ENCODE measurements at regions not wholly inside any gene's neighbourhood (a gene's known extent, or its start where the extent isn't known, plus 50 kb on each side); places are given as distances from the start of the nearest gene placed in this dataset.

DNA sequence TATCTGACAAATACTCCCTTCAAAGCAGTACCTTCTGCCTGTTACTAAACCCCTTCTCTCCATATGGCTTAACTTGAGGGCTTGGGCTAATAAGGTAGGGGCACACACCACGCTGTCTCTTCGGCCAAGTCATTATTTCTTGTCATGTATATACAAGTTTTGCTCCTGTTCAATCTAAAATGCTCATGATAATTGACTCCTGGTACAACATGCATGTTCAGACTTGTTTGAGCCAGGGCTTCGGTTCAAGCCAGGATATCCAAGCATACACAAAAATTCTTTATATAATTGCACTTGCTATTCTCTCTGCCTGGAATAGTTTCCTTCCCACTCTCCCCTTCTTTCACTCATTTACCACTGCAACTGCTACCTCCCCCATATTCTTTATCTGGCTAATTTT, 756.0 kb upstream of the C9orf72 start:
- DNase-seq (ENCODE audit: extremely low read depth in 1 of 4, low spot score in 3 of 4) = no peak
- no peak for ATAC-seq
- no peaks in the 10 kb centered on the region for H4K20me1 ChIP-seq (replicated peaks; ENCODE audit: control insufficient read depth, insufficient read depth, low read length)
- no peaks in the 10 kb centered on the region for H3K36me3 ChIP-seq (ENCODE audit: control insufficient read depth, insufficient read depth, low read length)
- 7% methylated on average over 2 of the region's 3 CpGs for WGBS (ENCODE audit: insufficient coverage, low coverage, missing lambda C conversion rate)
- no peaks in the 10 kb centered on the region for H3K9me1 ChIP-seq (ENCODE audit: control insufficient read depth, insufficient read depth, low read length)
- POLR2A ChIA-PET = no interaction called here
- FAIRE-seq = no peak
- TF ChIP-seq, protein P1, sequence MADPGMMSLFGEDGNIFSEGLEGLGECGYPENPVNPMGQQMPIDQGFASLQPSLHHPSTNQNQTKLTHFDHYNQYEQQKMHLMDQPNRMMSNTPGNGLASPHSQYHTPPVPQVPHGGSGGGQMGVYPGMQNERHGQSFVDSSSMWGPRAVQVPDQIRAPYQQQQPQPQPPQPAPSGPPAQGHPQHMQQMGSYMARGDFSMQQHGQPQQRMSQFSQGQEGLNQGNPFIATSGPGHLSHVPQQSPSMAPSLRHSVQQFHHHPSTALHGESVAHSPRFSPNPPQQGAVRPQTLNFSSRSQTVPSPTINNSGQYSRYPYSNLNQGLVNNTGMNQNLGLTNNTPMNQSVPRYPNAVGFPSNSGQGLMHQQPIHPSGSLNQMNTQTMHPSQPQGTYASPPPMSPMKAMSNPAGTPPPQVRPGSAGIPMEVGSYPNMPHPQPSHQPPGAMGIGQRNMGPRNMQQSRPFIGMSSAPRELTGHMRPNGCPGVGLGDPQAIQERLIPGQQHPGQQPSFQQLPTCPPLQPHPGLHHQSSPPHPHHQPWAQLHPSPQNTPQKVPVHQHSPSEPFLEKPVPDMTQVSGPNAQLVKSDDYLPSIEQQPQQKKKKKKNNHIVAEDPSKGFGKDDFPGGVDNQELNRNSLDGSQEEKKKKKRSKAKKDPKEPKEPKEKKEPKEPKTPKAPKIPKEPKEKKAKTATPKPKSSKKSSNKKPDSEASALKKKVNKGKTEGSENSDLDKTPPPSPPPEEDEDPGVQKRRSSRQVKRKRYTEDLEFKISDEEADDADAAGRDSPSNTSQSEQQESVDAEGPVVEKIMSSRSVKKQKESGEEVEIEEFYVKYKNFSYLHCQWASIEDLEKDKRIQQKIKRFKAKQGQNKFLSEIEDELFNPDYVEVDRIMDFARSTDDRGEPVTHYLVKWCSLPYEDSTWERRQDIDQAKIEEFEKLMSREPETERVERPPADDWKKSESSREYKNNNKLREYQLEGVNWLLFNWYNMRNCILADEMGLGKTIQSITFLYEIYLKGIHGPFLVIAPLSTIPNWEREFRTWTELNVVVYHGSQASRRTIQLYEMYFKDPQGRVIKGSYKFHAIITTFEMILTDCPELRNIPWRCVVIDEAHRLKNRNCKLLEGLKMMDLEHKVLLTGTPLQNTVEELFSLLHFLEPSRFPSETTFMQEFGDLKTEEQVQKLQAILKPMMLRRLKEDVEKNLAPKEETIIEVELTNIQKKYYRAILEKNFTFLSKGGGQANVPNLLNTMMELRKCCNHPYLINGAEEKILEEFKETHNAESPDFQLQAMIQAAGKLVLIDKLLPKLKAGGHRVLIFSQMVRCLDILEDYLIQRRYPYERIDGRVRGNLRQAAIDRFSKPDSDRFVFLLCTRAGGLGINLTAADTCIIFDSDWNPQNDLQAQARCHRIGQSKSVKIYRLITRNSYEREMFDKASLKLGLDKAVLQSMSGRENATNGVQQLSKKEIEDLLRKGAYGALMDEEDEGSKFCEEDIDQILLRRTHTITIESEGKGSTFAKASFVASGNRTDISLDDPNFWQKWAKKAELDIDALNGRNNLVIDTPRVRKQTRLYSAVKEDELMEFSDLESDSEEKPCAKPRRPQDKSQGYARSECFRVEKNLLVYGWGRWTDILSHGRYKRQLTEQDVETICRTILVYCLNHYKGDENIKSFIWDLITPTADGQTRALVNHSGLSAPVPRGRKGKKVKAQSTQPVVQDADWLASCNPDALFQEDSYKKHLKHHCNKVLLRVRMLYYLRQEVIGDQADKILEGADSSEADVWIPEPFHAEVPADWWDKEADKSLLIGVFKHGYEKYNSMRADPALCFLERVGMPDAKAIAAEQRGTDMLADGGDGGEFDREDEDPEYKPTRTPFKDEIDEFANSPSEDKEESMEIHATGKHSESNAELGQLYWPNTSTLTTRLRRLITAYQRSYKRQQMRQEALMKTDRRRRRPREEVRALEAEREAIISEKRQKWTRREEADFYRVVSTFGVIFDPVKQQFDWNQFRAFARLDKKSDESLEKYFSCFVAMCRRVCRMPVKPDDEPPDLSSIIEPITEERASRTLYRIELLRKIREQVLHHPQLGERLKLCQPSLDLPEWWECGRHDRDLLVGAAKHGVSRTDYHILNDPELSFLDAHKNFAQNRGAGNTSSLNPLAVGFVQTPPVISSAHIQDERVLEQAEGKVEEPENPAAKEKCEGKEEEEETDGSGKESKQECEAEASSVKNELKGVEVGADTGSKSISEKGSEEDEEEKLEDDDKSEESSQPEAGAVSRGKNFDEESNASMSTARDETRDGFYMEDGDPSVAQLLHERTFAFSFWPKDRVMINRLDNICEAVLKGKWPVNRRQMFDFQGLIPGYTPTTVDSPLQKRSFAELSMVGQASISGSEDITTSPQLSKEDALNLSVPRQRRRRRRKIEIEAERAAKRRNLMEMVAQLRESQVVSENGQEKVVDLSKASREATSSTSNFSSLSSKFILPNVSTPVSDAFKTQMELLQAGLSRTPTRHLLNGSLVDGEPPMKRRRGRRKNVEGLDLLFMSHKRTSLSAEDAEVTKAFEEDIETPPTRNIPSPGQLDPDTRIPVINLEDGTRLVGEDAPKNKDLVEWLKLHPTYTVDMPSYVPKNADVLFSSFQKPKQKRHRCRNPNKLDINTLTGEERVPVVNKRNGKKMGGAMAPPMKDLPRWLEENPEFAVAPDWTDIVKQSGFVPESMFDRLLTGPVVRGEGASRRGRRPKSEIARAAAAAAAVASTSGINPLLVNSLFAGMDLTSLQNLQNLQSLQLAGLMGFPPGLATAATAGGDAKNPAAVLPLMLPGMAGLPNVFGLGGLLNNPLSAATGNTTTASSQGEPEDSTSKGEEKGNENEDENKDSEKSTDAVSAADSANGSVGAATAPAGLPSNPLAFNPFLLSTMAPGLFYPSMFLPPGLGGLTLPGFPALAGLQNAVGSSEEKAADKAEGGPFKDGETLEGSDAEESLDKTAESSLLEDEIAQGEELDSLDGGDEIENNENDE (IDR thresholded peaks at IDR 0.05; ENCODE audit: low read depth, low read length) = no peak
- TF ChIP-seq RBM39 (optimal IDR thresholded peaks at IDR 0.05; ENCODE audit: low read depth, low read length) (no peak), CCNT2 (IDR thresholded peaks at IDR 0.05; ENCODE audit: borderline replicate concordance, extremely low read depth, insufficient read length, low read depth, low read length) (no peak), ZNF561 (CRISPR knock-in tag; conservative IDR thresholded peaks at IDR 0.05) (no peak)
- no TSS peak for BruUV-seq (replicated peaks)
- CTCF ChIA-PET (ENCODE audit: low intra/inter-chr PET ratio) = no interaction called here
- H3K27me3 ChIP-seq (ENCODE audit: control insufficient read depth in 2 of 2, insufficient read depth in 2 of 2, low read length in 2 of 2) = no peaks in the 10 kb centered on the region
- H3K9me3 ChIP-seq (replicated peaks; ENCODE audit: control insufficient read depth, insufficient read depth, low read depth, low read length) = no peaks in the 10 kb centered on the region
- in situ Hi-C loops (cut with MboI) (no loop called here), intact Hi-C loops (cut with micrococcal nuclease) (no loop called here)
- no peak overlapping the region for H3K4me3 ChIP-seq
- H3K79me2 ChIP-seq (ENCODE audit: control insufficient read depth, insufficient read depth, low read length) = no peaks in the 10 kb centered on the region
- H3K27ac ChIP-seq (ENCODE audit: extremely low read depth, low read depth, low read length) = no peak overlapping the region
- H3K4me1 ChIP-seq (replicated peaks in 1 of 2; ENCODE audit: control insufficient read depth in 2 of 2, insufficient read depth in 2 of 2, low read length in 2 of 2) = no peaks in the 10 kb centered on the region
- H2AFZ ChIP-seq (ENCODE audit: low read depth, low read length) = no peak overlapping the region
- H3K4me2 ChIP-seq (ENCODE audit: insufficient read depth, low read length) = no peak overlapping the region
- no peak overlapping the region for H3K9ac ChIP-seq (ENCODE audit: insufficient read depth in 1 of 2, low read depth in 2 of 2, low read length in 2 of 2)

Measured in K562 (cell line).